HepG2 (cell line): ENCODE measurements at regions not wholly inside any gene's neighbourhood (a gene's known extent, or its start where the extent isn't known, plus 50 kb on each side); places are given as distances from the start of the nearest gene placed in this dataset.

ENCODE experiments used
- CHD2 ChIP-seq: IDR thresholded peaks from 2 replicates; pipeline ENCODE4 v1.6.1; 2011; ENCODE audit warnings: low read depth, low read length, improper control_type of control experiment
- CTCF ChIP-seq: sonication (generic); formaldehyde crosslinking; IDR thresholded peaks from 2 replicates; pipeline ENCODE4 v1.5.0; 2020; ENCODE audit warnings: mild to moderate bottlenecking, missing genetic modification reagents, moderate library complexity
- MAFF ChIP-seq: IDR thresholded peaks from 2 replicates; pipeline ENCODE4 v1.6.1; 2011; ENCODE audit warnings: low read depth, low read length, improper control_type of control experiment
- TAF15 ChIP-seq: fragments of 200-400 bp; formaldehyde crosslinking; IDR thresholded peaks from one replicate; pipeline ENCODE4 v1.6.1; 2018; ENCODE audit warnings: mild to moderate bottlenecking, low read depth, low read length; ENCODE audit not compliant: poor library complexity, severe bottlenecking
- USF2 ChIP-seq, 2 experiments: sonication (generic) in 1 of 2; formaldehyde crosslinking in 1 of 2; IDR thresholded peaks; 2 replicates each; pipeline versions ENCODE4 v1.5.1 to v1.6.1; 2011 to 2020; ENCODE audit warnings: borderline replicate concordance in 1 of 2, low read depth in 1 of 2, low read length in 1 of 2, mild to moderate bottlenecking in 1 of 2, missing genetic modification reagents in 1 of 2, moderate library complexity in 1 of 2
- TF ChIP-seq, protein P1 (sequence below): sonication (generic); formaldehyde crosslinking; IDR thresholded peaks from 2 replicates; pipeline ENCODE4 v1.9.0; 2021; ENCODE audit warnings: mild to moderate bottlenecking, missing genetic modification reagents

DNA sequence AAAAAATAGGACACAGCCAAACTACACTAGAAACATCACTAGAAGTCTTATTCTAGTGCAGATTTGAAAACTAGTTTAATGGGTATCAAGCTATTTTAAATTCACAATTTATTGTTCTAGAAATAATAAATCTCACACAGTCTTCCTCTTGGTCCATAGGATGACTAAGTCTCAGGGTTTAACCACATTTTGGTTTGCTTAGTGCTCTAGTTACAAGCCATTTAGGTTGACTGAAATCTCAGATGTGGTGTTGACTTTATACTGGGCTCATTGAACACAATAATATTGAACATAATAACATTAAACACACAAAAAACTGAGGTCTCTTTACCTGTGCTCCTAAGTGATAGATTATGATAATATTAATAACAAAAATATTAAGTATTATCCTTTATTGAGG, 760.3 kb upstream of the CCDC179 start:
- TF ChIP-seq TAF15 = no peak
- no peak for TF ChIP-seq CHD2
- TF ChIP-seq CTCF = no peak
- no peak for TF ChIP-seq MAFF
- TF ChIP-seq, protein P1, sequence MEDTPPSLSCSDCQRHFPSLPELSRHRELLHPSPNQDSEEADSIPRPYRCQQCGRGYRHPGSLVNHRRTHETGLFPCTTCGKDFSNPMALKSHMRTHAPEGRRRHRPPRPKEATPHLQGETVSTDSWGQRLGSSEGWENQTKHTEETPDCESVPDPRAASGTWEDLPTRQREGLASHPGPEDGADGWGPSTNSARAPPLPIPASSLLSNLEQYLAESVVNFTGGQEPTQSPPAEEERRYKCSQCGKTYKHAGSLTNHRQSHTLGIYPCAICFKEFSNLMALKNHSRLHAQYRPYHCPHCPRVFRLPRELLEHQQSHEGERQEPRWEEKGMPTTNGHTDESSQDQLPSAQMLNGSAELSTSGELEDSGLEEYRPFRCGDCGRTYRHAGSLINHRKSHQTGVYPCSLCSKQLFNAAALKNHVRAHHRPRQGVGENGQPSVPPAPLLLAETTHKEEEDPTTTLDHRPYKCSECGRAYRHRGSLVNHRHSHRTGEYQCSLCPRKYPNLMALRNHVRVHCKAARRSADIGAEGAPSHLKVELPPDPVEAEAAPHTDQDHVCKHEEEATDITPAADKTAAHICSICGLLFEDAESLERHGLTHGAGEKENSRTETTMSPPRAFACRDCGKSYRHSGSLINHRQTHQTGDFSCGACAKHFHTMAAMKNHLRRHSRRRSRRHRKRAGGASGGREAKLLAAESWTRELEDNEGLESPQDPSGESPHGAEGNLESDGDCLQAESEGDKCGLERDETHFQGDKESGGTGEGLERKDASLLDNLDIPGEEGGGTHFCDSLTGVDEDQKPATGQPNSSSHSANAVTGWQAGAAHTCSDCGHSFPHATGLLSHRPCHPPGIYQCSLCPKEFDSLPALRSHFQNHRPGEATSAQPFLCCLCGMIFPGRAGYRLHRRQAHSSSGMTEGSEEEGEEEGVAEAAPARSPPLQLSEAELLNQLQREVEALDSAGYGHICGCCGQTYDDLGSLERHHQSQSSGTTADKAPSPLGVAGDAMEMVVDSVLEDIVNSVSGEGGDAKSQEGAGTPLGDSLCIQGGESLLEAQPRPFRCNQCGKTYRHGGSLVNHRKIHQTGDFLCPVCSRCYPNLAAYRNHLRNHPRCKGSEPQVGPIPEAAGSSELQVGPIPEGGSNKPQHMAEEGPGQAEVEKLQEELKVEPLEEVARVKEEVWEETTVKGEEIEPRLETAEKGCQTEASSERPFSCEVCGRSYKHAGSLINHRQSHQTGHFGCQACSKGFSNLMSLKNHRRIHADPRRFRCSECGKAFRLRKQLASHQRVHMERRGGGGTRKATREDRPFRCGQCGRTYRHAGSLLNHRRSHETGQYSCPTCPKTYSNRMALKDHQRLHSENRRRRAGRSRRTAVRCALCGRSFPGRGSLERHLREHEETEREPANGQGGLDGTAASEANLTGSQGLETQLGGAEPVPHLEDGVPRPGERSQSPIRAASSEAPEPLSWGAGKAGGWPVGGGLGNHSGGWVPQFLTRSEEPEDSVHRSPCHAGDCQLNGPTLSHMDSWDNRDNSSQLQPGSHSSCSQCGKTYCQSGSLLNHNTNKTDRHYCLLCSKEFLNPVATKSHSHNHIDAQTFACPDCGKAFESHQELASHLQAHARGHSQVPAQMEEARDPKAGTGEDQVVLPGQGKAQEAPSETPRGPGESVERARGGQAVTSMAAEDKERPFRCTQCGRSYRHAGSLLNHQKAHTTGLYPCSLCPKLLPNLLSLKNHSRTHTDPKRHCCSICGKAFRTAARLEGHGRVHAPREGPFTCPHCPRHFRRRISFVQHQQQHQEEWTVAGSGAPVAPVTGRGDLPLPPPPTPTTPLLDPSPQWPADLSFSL (CRISPR knock-in tag) = no peak
- no peak for TF ChIP-seq USF2 (IDR thresholded peaks at IDR 0.05; ENCODE audit: low read depth, low read length)
- no peak for TF ChIP-seq USF2 (CRISPR knock-in tag; IDR thresholded peaks at IDR 0.05; ENCODE audit: borderline replicate concordance)
